SK-N-SH treated with all-trans-retinoic acid at 6 μM for 48 hours (cell line): ENCODE measurements at regions not wholly inside any gene's neighbourhood (a gene's known extent, or its start where the extent isn't known, plus 50 kb on each side); places are given as distances from the start of the nearest gene placed in this dataset.

Source experiments
- ARNTL ChIP-seq: fragments of 450-650 bp; formaldehyde crosslinking; IDR thresholded peaks from 2 replicates; pipeline ENCODE4 v1.5.0; 2020; ENCODE audit warnings: low read depth, mild to moderate bottlenecking, moderate library complexity, borderline replicate concordance
- OSR1 ChIP-seq: fragments of 250-450 bp; sonication (Bioruptor Pico); IDR thresholded peaks from 2 replicates; pipeline ENCODE4 v1.8.0; 2022; ENCODE audit warnings: moderate library complexity, mild to moderate bottlenecking, inconsistent platforms

- TF ChIP-seq OSR1 (CRISPR knock-in tag), result no peak
- no peak for TF ChIP-seq ARNTL (CRISPR knock-in tag)
Measured at GRCh38 chr5:118561235-118561634, 427.1 kb downstream of the DTWD2 start.
